ENCODE measurements at regions not wholly inside any gene's neighbourhood (a gene's known extent, or its start where the extent isn't known, plus 50 kb on each side); places are given as distances from the start of the nearest gene placed in this dataset.

DNA sequence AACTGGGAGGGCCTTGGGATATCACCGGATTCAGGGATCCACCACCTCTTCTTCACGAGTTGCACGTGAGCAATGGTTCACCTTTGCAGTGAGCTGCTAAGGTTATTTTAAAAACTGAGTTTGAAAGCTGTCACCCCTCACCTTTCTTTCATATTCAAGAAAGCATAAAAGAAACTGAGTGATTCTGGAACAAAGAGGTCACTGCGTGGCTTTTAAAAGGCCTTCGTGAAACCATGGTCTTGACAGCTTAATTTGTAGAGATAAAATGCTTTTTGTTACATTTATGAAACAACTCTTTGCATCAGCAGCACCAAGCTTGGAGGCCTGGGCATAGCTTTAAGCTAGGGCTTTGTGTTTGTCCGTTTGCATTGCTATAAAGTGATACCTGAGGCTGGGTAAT lies 101.4 kb upstream of the NECTIN1 start:
- Histone ChIP-seq H3T11ph (ENCODE audit: low read length) (no peak overlapping the region), H2BK120ac (ENCODE audit: low read depth, low read length, poor library complexity, severe bottlenecking) (no peak overlapping the region), H2BK15ac (ENCODE audit: low read depth, low read length) (no peak overlapping the region), H2BK20ac (ENCODE audit: low read depth, low read length, poor library complexity, severe bottlenecking) (no peak overlapping the region), H4K91ac (ENCODE audit: insufficient read length, low read depth, low read length) (no peak overlapping the region), H3K4me2 (ENCODE audit: insufficient read depth, insufficient read length, low read length) (no peak overlapping the region), H3K27ac (ENCODE audit: insufficient read length, low read depth, low read length) (no peak overlapping the region), H4K20me1 (ENCODE audit: control insufficient read depth, insufficient read depth, insufficient read length) (no peaks in the 10 kb centered on the region), H4K8ac (replicated peaks; ENCODE audit: insufficient read length, low read depth, low read length) (no peak overlapping the region), H3K79me2 (ENCODE audit: insufficient read depth, low read length) (no peaks in the 10 kb centered on the region), H2AK5ac (ENCODE audit: insufficient read length, low read length) (no peak overlapping the region), H3K27me3 (ENCODE audit: insufficient read depth, low read length) (no peaks in the 10 kb centered on the region), H3K79me1 (ENCODE audit: insufficient read depth, low read depth, low read length, poor library complexity, severe bottlenecking) (no peaks in the 10 kb centered on the region), H3K4ac (ENCODE audit: low read depth, low read length) (no peak overlapping the region), H3K4me1 (ENCODE audit: insufficient read depth, low read length) (peaks cover 8% of the 10 kb centered on the region; the same call in 1 of the 2 replicates), H2AFZ (ENCODE audit: low read length) (no peak overlapping the region), H3K56ac (ENCODE audit: insufficient read length, low read depth, low read length) (no peak overlapping the region), H3K9me3 (ENCODE audit: control insufficient read depth, low read depth, low read length) (no peaks in the 10 kb centered on the region), H4K5ac (ENCODE audit: insufficient read length, low read depth, low read length) (no peak overlapping the region), H3K18ac (ENCODE audit: insufficient read length, low read depth, low read length) (no peak overlapping the region), H3K14ac (ENCODE audit: insufficient read depth, low read length) (no peak overlapping the region), H2BK5ac (ENCODE audit: insufficient read length, low read length) (no peak overlapping the region), H3K23me2 (ENCODE audit: insufficient read length, low read depth, low read length, poor library complexity, severe bottlenecking) (no peaks in the 10 kb centered on the region), H2BK12ac (ENCODE audit: insufficient read length, low read depth, low read length) (no peak overlapping the region), H3K23ac (ENCODE audit: insufficient read length, low read depth, low read length) (no peak overlapping the region), H3K9ac (ENCODE audit: extremely low read depth, insufficient read length, low read length) (no peak overlapping the region)
- DNase-seq: no peak
- Mint-ChIP-seq H3K9me3 (peaks cover 6% of the 10 kb centered on the region in 2 experiments; a peak in 4 of 5 replicates), H3K27ac (no peak overlapping the region), H3K4me1 (peaks cover 29 to 35% of the 10 kb centered on the region in 2 experiments), H3K36me3 (ENCODE audit: insufficient read depth in 1 of 3, low read depth in 3 of 3) (peaks cover 2 to 7% (median 5%) of the 10 kb centered on the region in 3 experiments; a peak in 4 of 7 replicates), H3K4me3 (no peak overlapping the region), H3K27me3 (ENCODE audit: low read depth) (peaks cover 39% of the 10 kb centered on the region)
- TF ChIP-seq, protein P1, sequence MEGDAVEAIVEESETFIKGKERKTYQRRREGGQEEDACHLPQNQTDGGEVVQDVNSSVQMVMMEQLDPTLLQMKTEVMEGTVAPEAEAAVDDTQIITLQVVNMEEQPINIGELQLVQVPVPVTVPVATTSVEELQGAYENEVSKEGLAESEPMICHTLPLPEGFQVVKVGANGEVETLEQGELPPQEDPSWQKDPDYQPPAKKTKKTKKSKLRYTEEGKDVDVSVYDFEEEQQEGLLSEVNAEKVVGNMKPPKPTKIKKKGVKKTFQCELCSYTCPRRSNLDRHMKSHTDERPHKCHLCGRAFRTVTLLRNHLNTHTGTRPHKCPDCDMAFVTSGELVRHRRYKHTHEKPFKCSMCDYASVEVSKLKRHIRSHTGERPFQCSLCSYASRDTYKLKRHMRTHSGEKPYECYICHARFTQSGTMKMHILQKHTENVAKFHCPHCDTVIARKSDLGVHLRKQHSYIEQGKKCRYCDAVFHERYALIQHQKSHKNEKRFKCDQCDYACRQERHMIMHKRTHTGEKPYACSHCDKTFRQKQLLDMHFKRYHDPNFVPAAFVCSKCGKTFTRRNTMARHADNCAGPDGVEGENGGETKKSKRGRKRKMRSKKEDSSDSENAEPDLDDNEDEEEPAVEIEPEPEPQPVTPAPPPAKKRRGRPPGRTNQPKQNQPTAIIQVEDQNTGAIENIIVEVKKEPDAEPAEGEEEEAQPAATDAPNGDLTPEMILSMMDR (conservative IDR thresholded peaks at IDR 0.05): no peak
- no CpG with 5 or more reads among the region's 6 CpGs for WGBS (ENCODE audit: extremely low coverage, insufficient read length, low lambda C conversion rate)
